Endothelial cell of umbilical vein (primary cell): ENCODE measurements at regions not wholly inside any gene's neighbourhood (a gene's known extent, or its start where the extent isn't known, plus 50 kb on each side); places are given as distances from the start of the nearest gene placed in this dataset.

Experiments used
- CTCF ChIP-seq, 2 donors: IDR thresholded peaks; 1 replicate in 1 of 2; 2 replicates in 1 of 2; pipeline ENCODE4 v1.5.1; 2011; ENCODE audit warnings: low read length in 2 of 2, mild to moderate bottlenecking in 2 of 2, moderate library complexity in 2 of 2, control low read depth in 1 of 2, inconsistent platforms in 1 of 2, low read depth in 1 of 2; ENCODE audit not compliant: insufficient read depth in 1 of 2; ENCODE audit errors: extremely low read depth in 1 of 2
- EZH2 ChIP-seq: IDR thresholded peaks from 2 replicates; pipeline ENCODE4 v1.6.1; 2012; ENCODE audit warnings: borderline replicate concordance, low read depth, mild to moderate bottlenecking, moderate library complexity, low read length, inconsistent platforms; ENCODE audit not compliant: severe bottlenecking

DNA sequence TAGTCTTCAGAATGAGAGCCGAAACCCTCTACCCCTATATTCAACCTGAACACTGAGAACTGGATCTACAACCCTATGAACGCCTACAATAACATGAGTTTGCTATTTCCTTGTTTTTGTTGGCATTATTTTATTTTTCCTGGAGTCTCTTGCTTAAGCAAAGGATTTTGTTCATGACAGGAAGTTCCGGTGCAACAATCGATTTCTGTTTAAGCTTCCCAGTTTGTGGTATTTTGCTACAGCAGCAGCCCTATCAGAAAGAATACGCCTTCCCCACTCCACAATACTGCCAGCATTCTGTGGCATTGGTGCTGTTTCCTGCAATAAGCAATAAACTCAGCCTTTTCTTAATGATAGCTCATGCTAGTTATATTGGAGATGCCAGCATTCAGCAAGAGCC lies 60.9 kb downstream of the NPY5R start:
- no peak for TF ChIP-seq CTCF (IDR thresholded peaks at IDR 0.05; ENCODE audit: extremely low read depth in 1 of 2, insufficient read depth in 1 of 2, low read depth in 1 of 2, low read length in 2 of 2)
- no peak for TF ChIP-seq EZH2
